Dermis blood vessel endothelial cell (primary cell): ENCODE measurements at regions not wholly inside any gene's neighbourhood (a gene's known extent, or its start where the extent isn't known, plus 50 kb on each side); places are given as distances from the start of the nearest gene placed in this dataset.

ENCODE experiments used
- DNase-seq: peaks from one replicate; pipeline ENCODE4 v3.0.0; 2010

DNA sequence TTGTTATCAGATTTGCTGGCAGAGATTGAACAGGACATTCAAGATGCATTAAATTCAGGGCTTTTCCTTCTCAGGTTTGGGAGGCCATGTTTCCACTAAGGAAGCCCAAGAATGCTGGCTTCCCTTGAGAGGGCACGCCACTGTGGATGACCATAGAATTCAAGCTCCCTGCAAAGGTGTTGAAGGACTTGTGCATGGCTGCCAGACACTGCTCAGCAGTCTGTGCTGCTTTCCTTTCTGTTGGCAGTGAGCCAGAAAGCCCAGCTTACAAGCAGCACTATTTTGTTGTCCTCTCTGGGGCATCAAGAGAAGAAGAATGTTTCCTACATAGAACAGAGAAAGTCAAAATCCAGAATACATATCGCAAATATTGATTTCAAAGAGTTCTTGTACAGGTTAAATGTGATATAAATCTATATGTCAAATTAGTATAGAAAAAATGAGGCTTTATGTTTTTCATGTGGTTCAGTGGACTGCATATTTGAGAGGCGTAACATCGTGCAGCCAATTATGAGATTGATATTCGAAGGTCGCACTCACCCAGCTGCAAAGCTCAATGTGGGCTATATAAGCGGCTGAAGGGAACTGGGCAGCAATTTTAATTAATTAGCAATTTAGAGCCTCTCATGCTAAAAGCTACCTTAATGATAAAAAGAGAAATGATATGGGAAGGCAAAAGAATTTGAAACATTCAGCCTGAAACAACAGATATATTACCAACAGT lies 103.1 kb upstream of the ISL1 start:
- DNase-seq, result no peak

- DNase-seq, result no peak
Measured at GRCh38 chr5:51286046-51286445, 97.2 kb upstream of the ISL1 start.

DNA sequence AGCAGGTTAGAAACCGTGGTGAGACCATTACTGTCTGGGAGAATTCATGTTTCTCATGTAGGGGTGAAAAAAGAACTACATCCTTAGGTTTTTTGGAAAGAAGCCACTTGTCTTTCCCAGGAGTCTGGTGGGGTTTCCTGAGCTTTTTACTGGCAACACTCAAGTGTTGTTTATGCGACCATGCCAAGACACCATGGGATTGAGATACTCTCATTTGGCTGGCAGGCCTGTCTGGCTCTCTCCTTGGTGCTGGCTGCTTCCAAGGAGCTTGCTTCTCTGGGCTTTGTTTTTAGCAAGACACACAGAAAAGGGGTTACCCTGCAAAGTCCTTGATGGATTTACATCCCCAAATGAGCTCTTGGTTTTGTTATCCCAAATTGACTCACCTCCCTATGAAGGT lies 80.9 kb upstream of the ISL1 start:
- DNase-seq, result no peak

DNA sequence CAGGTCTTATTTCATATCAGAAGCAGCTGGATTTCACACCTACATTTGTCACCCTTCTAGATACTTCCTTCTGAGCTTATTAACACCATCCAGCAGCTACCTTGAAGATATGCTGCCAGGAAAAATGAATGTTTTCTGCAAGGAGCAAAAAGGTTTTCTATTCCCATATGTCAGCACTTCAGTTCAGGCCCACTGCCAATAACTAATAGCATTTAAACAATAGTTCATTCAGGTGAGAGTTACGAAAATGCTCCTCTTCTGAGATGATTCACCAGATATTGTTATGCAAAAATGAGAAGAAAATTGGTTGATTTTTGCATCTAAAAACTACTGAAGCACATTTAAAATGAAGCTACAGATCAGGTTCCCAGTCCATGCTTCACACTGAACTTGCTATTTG lies 56.4 kb upstream of the ISL1 start:
- no peak for DNase-seq
